ENCODE measurements at regions not wholly inside any gene's neighbourhood (a gene's known extent, or its start where the extent isn't known, plus 50 kb on each side); places are given as distances from the start of the nearest gene placed in this dataset.

GRCh38 chr6:139711804-139712585 is 337.5 kb upstream of the CITED2 start:
- Histone ChIP-seq H3K9me3 (ENCODE audit: insufficient read depth, low read depth, low read length) (no peaks in the 10 kb centered on the region), H3K4me2 (ENCODE audit: low read length) (no peak overlapping the region), H3K27me3 (ENCODE audit: insufficient read depth, low read length) (no peaks in the 10 kb centered on the region), H3K4me3 (ENCODE audit: insufficient read depth, low read depth, low read length) (no peak overlapping the region), H3K9ac (ENCODE audit: low read length) (no peak overlapping the region), H2AFZ (ENCODE audit: low read depth, low read length) (no peak overlapping the region), H3K36me3 (ENCODE audit: insufficient read depth, low read length) (no peaks in the 10 kb centered on the region), H3K4me1 (ENCODE audit: insufficient read depth, low read length) (peaks cover 14% of the 10 kb centered on the region), H3K27ac (ENCODE audit: low read depth, low read length) (no peak overlapping the region), H4K20me1 (ENCODE audit: insufficient read depth, low read length) (no peaks in the 10 kb centered on the region), H3K79me2 (ENCODE audit: insufficient read depth, low read length) (no peaks in the 10 kb centered on the region)
- Mint-ChIP-seq H3K36me3 (ENCODE audit: low read depth, unreplicated experiment) (no peaks in the 10 kb centered on the region), H3K9me3 (ENCODE audit: unreplicated experiment) (no peaks in the 10 kb centered on the region), H3K4me1 (ENCODE audit: low read depth, unreplicated experiment) (peaks cover 35% of the 10 kb centered on the region), H3K27me3 (ENCODE audit: low read depth, unreplicated experiment) (no peaks in the 10 kb centered on the region), H3K27ac (ENCODE audit: unreplicated experiment) (peak overlapping the region; percentile 20), H3K4me3 (ENCODE audit: unreplicated experiment) (no peak overlapping the region)
- peak; percentile 88 for FAIRE-seq
- TF ChIP-seq EZH2 (IDR thresholded peaks at IDR 0.05; ENCODE audit: insufficient read depth, low read length) (no peak), CTCF (IDR thresholded peaks at IDR 0.05; ENCODE audit: insufficient read depth, low read depth, low read length) (no peak)
- DNase-seq (ENCODE audit: low read depth) = peak; percentile 52

GRCh38 chr6:139710556-139710955 is 336.1 kb upstream of the CITED2 start:
- Mint-ChIP-seq H3K4me3 (ENCODE audit: unreplicated experiment) (no peak overlapping the region), H3K27ac (ENCODE audit: unreplicated experiment) (no peak overlapping the region), H3K27me3 (ENCODE audit: low read depth, unreplicated experiment) (no peaks in the 10 kb centered on the region), H3K4me1 (ENCODE audit: low read depth, unreplicated experiment) (peaks cover 35% of the 10 kb centered on the region), H3K9me3 (ENCODE audit: unreplicated experiment) (peaks cover 2% of the 10 kb centered on the region), H3K36me3 (ENCODE audit: low read depth, unreplicated experiment) (no peaks in the 10 kb centered on the region)
- Histone ChIP-seq H4K20me1 (ENCODE audit: insufficient read depth, low read length) (no peaks in the 10 kb centered on the region), H3K79me2 (ENCODE audit: insufficient read depth, low read length) (no peaks in the 10 kb centered on the region), H3K4me1 (ENCODE audit: insufficient read depth, low read length) (peaks cover 14% of the 10 kb centered on the region), H3K9ac (ENCODE audit: low read length) (no peak overlapping the region), H3K27me3 (ENCODE audit: insufficient read depth, low read length) (no peaks in the 10 kb centered on the region), H3K9me3 (ENCODE audit: insufficient read depth, low read depth, low read length) (no peaks in the 10 kb centered on the region), H3K27ac (ENCODE audit: low read depth, low read length) (no peak overlapping the region), H3K4me3 (ENCODE audit: insufficient read depth, low read depth, low read length) (no peak overlapping the region), H3K4me2 (ENCODE audit: low read length) (no peak overlapping the region), H3K36me3 (ENCODE audit: insufficient read depth, low read length) (no peaks in the 10 kb centered on the region), H2AFZ (ENCODE audit: low read depth, low read length) (no peak overlapping the region)
- no peak for FAIRE-seq
- TF ChIP-seq EZH2 (IDR thresholded peaks at IDR 0.05; ENCODE audit: insufficient read depth, low read length) = no peak
- TF ChIP-seq CTCF (IDR thresholded peaks at IDR 0.05; ENCODE audit: insufficient read depth, low read depth, low read length) = no peak
- DNase-seq (ENCODE audit: low read depth) = no peak
